GM12864 (cell line): ENCODE measurements at regions not wholly inside any gene's neighbourhood (a gene's known extent, or its start where the extent isn't known, plus 50 kb on each side); places are given as distances from the start of the nearest gene placed in this dataset.

ENCODE experiments used
- DNase-seq: peaks from one replicate; pipeline ENCODE4 v3.0.0-alpha.2; 2011; ENCODE audit warnings: low read depth
- H3K4me3 ChIP-seq: 2 replicates; pipeline ENCODE4 v1.5.1; 2011; ENCODE audit warnings: mild to moderate bottlenecking, low read depth, low read length, control low read depth
- TF ChIP-seq, protein P1 (sequence below): IDR thresholded peaks from 2 replicates; pipeline ENCODE4 v1.5.1; 2011; ENCODE audit warnings: low read depth, mild to moderate bottlenecking, moderate library complexity, low read length, control low read depth, inconsistent platforms; ENCODE audit errors: missing control alignments

GRCh38 chr9:13963005-13963653 is 350.8 kb downstream of the NFIB start:
- TF ChIP-seq, protein P1, sequence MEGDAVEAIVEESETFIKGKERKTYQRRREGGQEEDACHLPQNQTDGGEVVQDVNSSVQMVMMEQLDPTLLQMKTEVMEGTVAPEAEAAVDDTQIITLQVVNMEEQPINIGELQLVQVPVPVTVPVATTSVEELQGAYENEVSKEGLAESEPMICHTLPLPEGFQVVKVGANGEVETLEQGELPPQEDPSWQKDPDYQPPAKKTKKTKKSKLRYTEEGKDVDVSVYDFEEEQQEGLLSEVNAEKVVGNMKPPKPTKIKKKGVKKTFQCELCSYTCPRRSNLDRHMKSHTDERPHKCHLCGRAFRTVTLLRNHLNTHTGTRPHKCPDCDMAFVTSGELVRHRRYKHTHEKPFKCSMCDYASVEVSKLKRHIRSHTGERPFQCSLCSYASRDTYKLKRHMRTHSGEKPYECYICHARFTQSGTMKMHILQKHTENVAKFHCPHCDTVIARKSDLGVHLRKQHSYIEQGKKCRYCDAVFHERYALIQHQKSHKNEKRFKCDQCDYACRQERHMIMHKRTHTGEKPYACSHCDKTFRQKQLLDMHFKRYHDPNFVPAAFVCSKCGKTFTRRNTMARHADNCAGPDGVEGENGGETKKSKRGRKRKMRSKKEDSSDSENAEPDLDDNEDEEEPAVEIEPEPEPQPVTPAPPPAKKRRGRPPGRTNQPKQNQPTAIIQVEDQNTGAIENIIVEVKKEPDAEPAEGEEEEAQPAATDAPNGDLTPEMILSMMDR: no peak
- H3K4me3 ChIP-seq: no peak overlapping the region
- DNase-seq: no peak

- TF ChIP-seq, protein P1: no peak
- no peak overlapping the region for H3K4me3 ChIP-seq
- no peak for DNase-seq
Measured at GRCh38 chr9:13962006-13962405, 351.9 kb downstream of the NFIB start.

GRCh38 chr9:13960011-13960765 is 353.8 kb downstream of the NFIB start:
- TF ChIP-seq, protein P1: no peak
- DNase-seq: no peak
- H3K4me3 ChIP-seq: no peak overlapping the region

GRCh38 chr9:13958672-13959071 is 355.3 kb downstream of the NFIB start:
- TF ChIP-seq, protein P1: no peak
- no peak for DNase-seq
- no peak overlapping the region for H3K4me3 ChIP-seq

DNA sequence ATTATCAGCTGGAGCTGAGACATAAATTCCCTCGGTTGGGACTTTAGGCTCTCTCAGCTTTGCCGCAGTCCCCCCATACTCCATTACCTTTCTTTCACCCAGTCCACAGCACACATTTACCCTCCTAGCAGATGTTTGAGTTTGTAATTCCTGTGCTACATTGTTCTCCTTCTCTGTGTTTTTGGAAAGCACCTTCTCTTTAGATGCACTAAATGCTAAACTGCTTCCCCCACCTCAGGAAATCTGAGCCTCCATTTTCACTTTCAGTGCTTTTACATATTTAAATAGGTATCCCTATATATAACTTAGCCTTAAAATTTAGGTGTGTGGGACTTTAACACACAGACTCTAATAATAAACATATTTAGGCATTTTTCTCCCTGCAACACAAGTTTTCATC is 356.9 kb downstream of the NFIB start:
- no peak for DNase-seq
- no peak overlapping the region for H3K4me3 ChIP-seq
- TF ChIP-seq, protein P1: no peak

- no peak overlapping the region for H3K4me3 ChIP-seq
- no peak for DNase-seq
- TF ChIP-seq, protein P1: no peak
Measured at GRCh38 chr9:13956107-13956506, 357.8 kb downstream of the NFIB start.
